DMS 273 (cell line): ENCODE measurements at regions not wholly inside any gene's neighbourhood (a gene's known extent, or its start where the extent isn't known, plus 50 kb on each side); places are given as distances from the start of the nearest gene placed in this dataset.
"Not testable (repeated sequence)": the region's sequence is repeated elsewhere in the genome, so short reads cannot be mapped to it uniquely, and the experiment has no call there.

Experiments used
- DNase-seq: peaks from one replicate; lab custom pipeline; 2025; ENCODE audit not compliant: unreplicated experiment; lab: John Stamatoyannopoulos, UW

GRCh38 chr5:117679046-117679445 is 1104.4 kb upstream of the SEMA6A start:
- DNase-seq: no peak

- DNase-seq: no peak
Observed at GRCh38 chr5:117675646-117676045, 1101.0 kb upstream of the SEMA6A start.

- DNase-seq: no peak
Observed at GRCh38 chr5:117671551-117671950, 1096.9 kb upstream of the SEMA6A start.

GRCh38 chr5:117667105-117667504 is 1092.5 kb upstream of the SEMA6A start:
- no peak for DNase-seq

- DNase-seq: no peak
Observed at GRCh38 chr5:117665121-117665520, 1090.5 kb upstream of the SEMA6A start.

- no peak for DNase-seq
Observed at GRCh38 chr5:117662361-117662760, 1087.7 kb upstream of the SEMA6A start.

- DNase-seq: peak; percentile 59
Observed at GRCh38 chr5:117657541-117657940, 1082.9 kb upstream of the SEMA6A start.

- DNase-seq: peak; percentile 6
Observed at GRCh38 chr5:117652958-117653280, 1078.3 kb upstream of the SEMA6A start.

- DNase-seq: peak; percentile 33
Observed at GRCh38 chr5:117652036-117652957, 1077.7 kb upstream of the SEMA6A start.

- no peak for DNase-seq
Observed at GRCh38 chr5:117649821-117650220, 1075.2 kb upstream of the SEMA6A start.

GRCh38 chr5:117645400-117645799 is 1070.8 kb upstream of the SEMA6A start:
- no peak for DNase-seq

GRCh38 chr5:117638581-117638980 is 1064.0 kb upstream of the SEMA6A start:
- no peak for DNase-seq

GRCh38 chr5:117633093-117633492 is 1058.5 kb upstream of the SEMA6A start:
- no peak for DNase-seq

GRCh38 chr5:117624201-117624600 is 1049.6 kb upstream of the SEMA6A start:
- DNase-seq: peak; percentile 10

- peak; percentile 91 for DNase-seq
Observed at GRCh38 chr5:117623042-117623805, 1048.6 kb upstream of the SEMA6A start.

GRCh38 chr5:117621921-117622320 is 1047.3 kb upstream of the SEMA6A start:
- no peak for DNase-seq

GRCh38 chr5:117615226-117615625 is 1040.6 kb upstream of the SEMA6A start:
- DNase-seq: peak; percentile 23

- no peak for DNase-seq
Observed at GRCh38 chr5:117614408-117614807, 1039.8 kb upstream of the SEMA6A start.

GRCh38 chr5:117604845-117605244 is 1030.2 kb upstream of the SEMA6A start:
- no peak for DNase-seq

GRCh38 chr5:117599811-117600210 is 1025.2 kb upstream of the SEMA6A start:
- DNase-seq: not testable (repeated sequence)

- DNase-seq: no peak
Observed at GRCh38 chr5:117594166-117594565, 1019.5 kb upstream of the SEMA6A start.

- DNase-seq: peak; percentile 71
Observed at GRCh38 chr5:117590944-117591343, 1016.3 kb upstream of the SEMA6A start.
